HFFc6 (cell line): ENCODE measurements at regions not wholly inside any gene's neighbourhood (a gene's known extent, or its start where the extent isn't known, plus 50 kb on each side); places are given as distances from the start of the nearest gene placed in this dataset.

Experiments
- DNase-seq: peaks from one replicate; pipeline ENCODE4 v3.0.0-alpha.2; 2018
- H3K27ac Mint-ChIP-seq: 2 replicates; pipeline ENCODE4 v1.8.0; 2020; ENCODE audit warnings: mild to moderate bottlenecking, mixed read lengths
- H3K27me3 Mint-ChIP-seq: 2 replicates; pipeline ENCODE4 v1.8.0; 2021; ENCODE audit warnings: mild to moderate bottlenecking, moderate library complexity, mixed read lengths; ENCODE audit not compliant: insufficient read depth
- H3K36me3 Mint-ChIP-seq: 2 replicates; pipeline ENCODE4 v1.8.0; 2021; ENCODE audit warnings: low read depth, mixed read lengths
- H3K4me1 Mint-ChIP-seq: 2 replicates; pipeline ENCODE4 v1.8.0; 2020; ENCODE audit warnings: low read depth, mixed read lengths
- H3K4me3 Mint-ChIP-seq: 2 replicates; pipeline ENCODE4 v1.8.0; 2020; ENCODE audit warnings: mild to moderate bottlenecking, moderate library complexity, mixed read lengths
- H3K9me3 Mint-ChIP-seq: 2 replicates; pipeline ENCODE4 v1.8.0; 2020; ENCODE audit warnings: mild to moderate bottlenecking, mixed read lengths
- TF ChIP-seq, protein P1 (sequence below): fragments of 200-600 bp; sonication (generic); IDR thresholded peaks from 2 replicates; pipeline ENCODE4 v1.5.0; 2021; ENCODE audit warnings: antibody characterized with exemption, mild to moderate bottlenecking

DNA sequence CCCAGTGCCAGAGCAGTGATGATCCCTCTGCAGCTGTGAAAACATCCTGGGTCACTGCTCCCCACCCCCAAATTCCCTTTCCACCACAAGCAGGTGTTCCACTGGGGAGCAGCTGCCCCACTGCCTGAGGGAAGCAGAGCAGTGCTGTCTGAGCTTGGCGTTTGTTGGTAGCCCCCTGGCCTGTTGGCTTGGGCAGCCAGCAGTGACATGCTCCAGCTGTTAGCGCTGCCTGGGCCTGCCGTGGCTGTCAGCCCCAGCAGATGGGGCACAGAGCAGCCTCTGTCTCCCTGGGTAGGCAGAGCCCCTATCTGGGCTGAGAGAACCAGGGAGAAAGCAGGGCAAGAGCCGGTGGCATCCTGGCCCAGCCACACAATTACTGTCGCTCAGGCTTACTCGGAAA lies 247.7 kb downstream of the GLI2 start:
- H3K27me3 Mint-ChIP-seq, result peaks cover 16% of the 10 kb centered on the region
- H3K4me1 Mint-ChIP-seq, result peaks cover 17% of the 10 kb centered on the region
- DNase-seq, result no peak
- H3K36me3 Mint-ChIP-seq, result peaks cover 36% of the 10 kb centered on the region
- no peaks in the 10 kb centered on the region for H3K9me3 Mint-ChIP-seq
- H3K27ac Mint-ChIP-seq, result no peak overlapping the region
- H3K4me3 Mint-ChIP-seq, result no peak overlapping the region
- TF ChIP-seq, protein P1, sequence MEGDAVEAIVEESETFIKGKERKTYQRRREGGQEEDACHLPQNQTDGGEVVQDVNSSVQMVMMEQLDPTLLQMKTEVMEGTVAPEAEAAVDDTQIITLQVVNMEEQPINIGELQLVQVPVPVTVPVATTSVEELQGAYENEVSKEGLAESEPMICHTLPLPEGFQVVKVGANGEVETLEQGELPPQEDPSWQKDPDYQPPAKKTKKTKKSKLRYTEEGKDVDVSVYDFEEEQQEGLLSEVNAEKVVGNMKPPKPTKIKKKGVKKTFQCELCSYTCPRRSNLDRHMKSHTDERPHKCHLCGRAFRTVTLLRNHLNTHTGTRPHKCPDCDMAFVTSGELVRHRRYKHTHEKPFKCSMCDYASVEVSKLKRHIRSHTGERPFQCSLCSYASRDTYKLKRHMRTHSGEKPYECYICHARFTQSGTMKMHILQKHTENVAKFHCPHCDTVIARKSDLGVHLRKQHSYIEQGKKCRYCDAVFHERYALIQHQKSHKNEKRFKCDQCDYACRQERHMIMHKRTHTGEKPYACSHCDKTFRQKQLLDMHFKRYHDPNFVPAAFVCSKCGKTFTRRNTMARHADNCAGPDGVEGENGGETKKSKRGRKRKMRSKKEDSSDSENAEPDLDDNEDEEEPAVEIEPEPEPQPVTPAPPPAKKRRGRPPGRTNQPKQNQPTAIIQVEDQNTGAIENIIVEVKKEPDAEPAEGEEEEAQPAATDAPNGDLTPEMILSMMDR, result no peak

DNA sequence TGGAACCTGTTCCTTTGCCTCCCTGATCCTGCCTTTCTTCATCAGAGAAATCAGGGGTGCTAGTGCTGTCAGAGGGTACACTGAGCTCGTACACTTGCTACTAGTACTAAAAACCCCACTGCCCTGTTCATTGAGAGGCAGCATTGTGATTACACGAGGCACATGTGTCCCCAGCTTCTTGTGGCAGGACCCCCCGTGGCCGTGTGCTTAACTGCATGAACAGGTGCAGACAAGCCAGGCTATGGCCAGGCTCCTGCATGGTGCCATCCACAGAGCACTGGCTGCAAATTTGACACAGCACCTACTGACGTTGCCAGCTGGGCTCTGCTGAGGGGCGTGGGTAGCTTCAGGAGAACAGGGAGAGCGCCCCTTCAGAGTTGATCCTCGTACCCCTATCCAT lies 248.4 kb downstream of the GLI2 start:
- no peak for DNase-seq
- no peak overlapping the region for H3K27ac Mint-ChIP-seq

DNA sequence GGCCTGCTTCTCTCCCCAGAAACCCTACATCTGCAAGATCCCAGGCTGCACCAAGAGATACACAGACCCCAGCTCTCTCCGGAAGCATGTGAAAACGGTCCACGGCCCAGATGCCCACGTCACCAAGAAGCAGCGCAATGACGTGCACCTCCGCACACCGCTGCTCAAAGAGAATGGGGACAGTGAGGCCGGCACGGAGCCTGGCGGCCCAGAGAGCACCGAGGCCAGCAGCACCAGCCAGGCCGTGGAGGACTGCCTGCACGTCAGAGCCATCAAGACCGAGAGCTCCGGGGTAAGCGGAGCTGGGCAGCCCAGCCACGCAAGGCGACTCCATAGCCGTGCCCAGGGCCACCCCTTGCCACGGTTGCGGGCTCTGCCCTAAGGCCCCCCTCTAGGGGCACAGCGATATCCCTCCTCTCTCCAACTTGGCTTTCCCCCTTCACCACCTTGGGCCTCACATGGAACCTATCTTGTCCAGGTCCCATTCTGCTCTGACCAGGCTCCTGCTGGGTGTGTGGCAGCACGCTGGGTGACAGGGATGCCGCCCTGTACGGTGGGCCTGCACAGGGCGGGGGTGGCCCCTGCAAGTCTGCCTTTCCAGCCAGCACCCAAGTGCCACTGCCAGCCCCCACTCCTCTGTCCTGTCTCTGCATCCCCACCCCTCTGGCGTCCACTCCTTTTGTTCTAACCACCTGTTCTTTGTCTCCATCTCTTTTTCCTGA lies 248.9 kb downstream of the GLI2 start:
- H3K36me3 Mint-ChIP-seq, result peaks cover 31% of the 10 kb centered on the region
- no peak overlapping the region for H3K27ac Mint-ChIP-seq
- H3K4me1 Mint-ChIP-seq, result peaks cover 4% of the 10 kb centered on the region
- no peak overlapping the region for H3K4me3 Mint-ChIP-seq
- TF ChIP-seq, protein P1, result no peak
- peaks cover 11% of the 10 kb centered on the region for H3K27me3 Mint-ChIP-seq
- DNase-seq, result no peak
- no peaks in the 10 kb centered on the region for H3K9me3 Mint-ChIP-seq

More for the DNA sequence above, 248.4 kb downstream of the GLI2 start:
- peaks cover 12% of the 10 kb centered on the region for H3K27me3 Mint-ChIP-seq
- peaks cover 10% of the 10 kb centered on the region for H3K4me1 Mint-ChIP-seq
- TF ChIP-seq, protein P1, result no peak
- H3K36me3 Mint-ChIP-seq, result peaks cover 36% of the 10 kb centered on the region
- H3K9me3 Mint-ChIP-seq, result no peaks in the 10 kb centered on the region
- no peak overlapping the region for H3K4me3 Mint-ChIP-seq

DNA sequence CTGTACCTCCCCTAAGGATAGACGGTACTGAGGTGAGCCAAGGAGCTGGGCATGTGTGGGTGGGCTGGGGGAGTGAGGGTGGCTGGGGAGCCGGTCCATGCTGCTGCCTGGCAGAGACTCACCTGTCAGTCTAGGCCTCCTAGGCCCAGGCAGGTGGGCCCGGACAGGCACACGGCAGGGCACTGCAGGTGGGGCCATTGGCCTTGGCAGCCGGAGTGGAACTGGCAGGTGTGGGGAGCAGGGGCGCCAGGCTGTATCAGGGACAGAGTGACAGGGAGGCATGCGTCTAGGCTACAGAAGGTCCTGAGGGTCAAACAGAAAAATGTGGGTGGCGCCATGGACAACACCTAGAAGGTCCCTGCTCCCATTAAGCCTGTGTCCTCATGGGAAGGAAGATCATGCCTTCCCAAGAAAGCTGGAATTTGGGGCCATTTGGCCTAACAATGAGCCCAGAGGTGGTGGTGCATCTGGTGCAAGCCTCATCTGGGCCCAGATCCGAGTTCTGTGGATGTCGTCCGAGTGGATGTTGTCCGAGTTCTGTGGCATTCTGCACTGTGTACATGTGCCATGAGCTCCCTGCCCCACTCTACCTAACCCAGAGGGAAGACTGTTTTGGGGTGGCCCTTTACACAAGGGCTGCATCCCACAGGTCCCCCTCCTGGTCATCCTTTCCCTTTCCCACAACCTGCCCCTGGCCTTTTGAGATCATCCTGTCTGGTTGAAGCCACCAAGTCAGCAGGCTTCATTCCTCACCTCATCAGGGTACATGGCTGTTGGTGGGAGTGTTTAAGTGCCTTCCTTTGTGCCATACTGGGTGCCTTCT lies 249.7 kb downstream of the GLI2 start:
- no peak for DNase-seq
- H3K4me1 Mint-ChIP-seq, result no peaks in the 10 kb centered on the region
- H3K9me3 Mint-ChIP-seq, result no peaks in the 10 kb centered on the region
- no peak overlapping the region for H3K27ac Mint-ChIP-seq
- TF ChIP-seq, protein P1, result no peak
- H3K36me3 Mint-ChIP-seq, result peaks cover 26% of the 10 kb centered on the region
- no peak overlapping the region for H3K4me3 Mint-ChIP-seq
- peaks cover 11% of the 10 kb centered on the region for H3K27me3 Mint-ChIP-seq

DNA sequence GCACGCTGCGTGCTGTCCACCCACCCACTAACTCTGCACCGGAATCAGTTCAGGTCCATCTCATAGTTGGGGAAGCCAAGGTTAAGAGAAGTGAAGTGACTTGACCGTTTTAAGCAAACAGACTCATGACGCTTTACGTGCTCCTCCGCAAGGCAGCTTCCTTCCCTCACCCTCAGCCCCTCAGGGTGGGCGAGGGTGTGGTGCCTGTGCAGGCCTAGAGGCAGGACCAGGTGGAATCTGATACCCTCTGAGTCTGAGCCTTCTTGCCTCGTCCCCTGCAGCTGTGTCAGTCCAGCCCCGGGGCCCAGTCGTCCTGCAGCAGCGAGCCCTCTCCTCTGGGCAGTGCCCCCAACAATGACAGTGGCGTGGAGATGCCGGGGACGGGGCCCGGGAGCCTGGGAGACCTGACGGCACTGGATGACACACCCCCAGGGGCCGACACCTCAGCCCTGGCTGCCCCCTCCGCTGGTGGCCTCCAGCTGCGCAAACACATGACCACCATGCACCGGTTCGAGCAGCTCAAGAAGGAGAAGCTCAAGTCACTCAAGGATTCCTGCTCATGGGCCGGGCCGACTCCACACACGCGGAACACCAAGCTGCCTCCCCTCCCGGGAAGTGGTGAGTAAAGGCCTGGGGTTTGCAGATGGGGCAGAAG lies 250.5 kb downstream of the GLI2 start:
- H3K9me3 Mint-ChIP-seq, result no peaks in the 10 kb centered on the region
- no peak overlapping the region for H3K27ac Mint-ChIP-seq
- TF ChIP-seq, protein P1, result no peak
- peaks cover 11% of the 10 kb centered on the region for H3K27me3 Mint-ChIP-seq
- no peaks in the 10 kb centered on the region for H3K4me1 Mint-ChIP-seq
- peaks cover 32% of the 10 kb centered on the region for H3K36me3 Mint-ChIP-seq
- no peak for DNase-seq
- no peak overlapping the region for H3K4me3 Mint-ChIP-seq
